K562 (cell line): ENCODE measurements at regions not wholly inside any gene's neighbourhood (a gene's known extent, or its start where the extent isn't known, plus 50 kb on each side); places are given as distances from the start of the nearest gene placed in this dataset.

ENCODE experiments used
- FOXA1 ChIP-seq: fragments of 450-650 bp; IDR thresholded peaks from 2 replicates; pipeline ENCODE4 v1.6.1; 2016; ENCODE audit warnings: mild to moderate bottlenecking, borderline replicate concordance
- ILF3 ChIP-seq: fragments of 450-650 bp; IDR thresholded peaks from 2 replicates; pipeline ENCODE4 v1.6.1; 2018; ENCODE audit warnings: antibody characterized with exemption, mild to moderate bottlenecking, moderate library complexity, borderline replicate concordance
- MBD2 ChIP-seq: sonication (generic); IDR thresholded peaks from 2 replicates; pipeline ENCODE4 v1.6.1; 2016; ENCODE audit warnings: low read depth, borderline replicate concordance
- TBP ChIP-seq: optimal IDR thresholded peaks from 2 replicates; pipeline ENCODE3; 2011; ENCODE audit warnings: low read depth, low read length, improper control_type of control experiment
- ZKSCAN3 ChIP-seq: fragments of 250-450 bp; sonication (Bioruptor Pico); IDR thresholded peaks from 2 replicates; pipeline ENCODE4 v1.4.0; 2020
- ZNF384 ChIP-seq: IDR thresholded peaks from 2 replicates; pipeline ENCODE4 v1.6.1; 2012; ENCODE audit warnings: low read depth, low read length, improper control_type of control experiment
- TF ChIP-seq, protein P1 (sequence below): fragments of 450-650 bp; IDR thresholded peaks from 2 replicates; pipeline ENCODE4 v1.6.1; 2016; ENCODE audit warnings: mild to moderate bottlenecking, moderate library complexity
- TF ChIP-seq, protein P2 (sequence below): sonication (generic); formaldehyde crosslinking; IDR thresholded peaks from 2 replicates; pipeline ENCODE4 v1.8.0; 2023; ENCODE audit warnings: missing genetic modification reagents, mild to moderate bottlenecking, borderline replicate concordance

DNA sequence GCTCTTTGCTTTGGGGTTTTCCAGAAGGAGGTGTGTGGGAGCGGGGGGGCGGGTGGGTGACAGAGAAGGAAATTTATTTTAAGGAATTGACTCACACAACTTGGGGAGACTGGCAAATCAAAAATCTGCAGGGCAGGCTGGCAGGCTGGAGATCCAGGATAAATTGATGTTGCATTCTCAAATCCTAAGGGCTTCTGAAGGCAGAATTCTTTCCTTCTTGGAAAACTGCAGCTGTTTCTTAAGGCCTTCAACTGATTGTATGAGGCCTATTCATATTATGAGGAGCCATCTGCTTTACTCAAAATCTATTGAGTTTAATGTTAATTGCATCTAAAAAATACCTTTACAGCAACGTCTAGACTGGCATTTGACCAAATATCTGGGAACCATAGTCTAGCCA is 1528.8 kb upstream of the LRRTM3 start (continued):
- TF ChIP-seq, protein P1, sequence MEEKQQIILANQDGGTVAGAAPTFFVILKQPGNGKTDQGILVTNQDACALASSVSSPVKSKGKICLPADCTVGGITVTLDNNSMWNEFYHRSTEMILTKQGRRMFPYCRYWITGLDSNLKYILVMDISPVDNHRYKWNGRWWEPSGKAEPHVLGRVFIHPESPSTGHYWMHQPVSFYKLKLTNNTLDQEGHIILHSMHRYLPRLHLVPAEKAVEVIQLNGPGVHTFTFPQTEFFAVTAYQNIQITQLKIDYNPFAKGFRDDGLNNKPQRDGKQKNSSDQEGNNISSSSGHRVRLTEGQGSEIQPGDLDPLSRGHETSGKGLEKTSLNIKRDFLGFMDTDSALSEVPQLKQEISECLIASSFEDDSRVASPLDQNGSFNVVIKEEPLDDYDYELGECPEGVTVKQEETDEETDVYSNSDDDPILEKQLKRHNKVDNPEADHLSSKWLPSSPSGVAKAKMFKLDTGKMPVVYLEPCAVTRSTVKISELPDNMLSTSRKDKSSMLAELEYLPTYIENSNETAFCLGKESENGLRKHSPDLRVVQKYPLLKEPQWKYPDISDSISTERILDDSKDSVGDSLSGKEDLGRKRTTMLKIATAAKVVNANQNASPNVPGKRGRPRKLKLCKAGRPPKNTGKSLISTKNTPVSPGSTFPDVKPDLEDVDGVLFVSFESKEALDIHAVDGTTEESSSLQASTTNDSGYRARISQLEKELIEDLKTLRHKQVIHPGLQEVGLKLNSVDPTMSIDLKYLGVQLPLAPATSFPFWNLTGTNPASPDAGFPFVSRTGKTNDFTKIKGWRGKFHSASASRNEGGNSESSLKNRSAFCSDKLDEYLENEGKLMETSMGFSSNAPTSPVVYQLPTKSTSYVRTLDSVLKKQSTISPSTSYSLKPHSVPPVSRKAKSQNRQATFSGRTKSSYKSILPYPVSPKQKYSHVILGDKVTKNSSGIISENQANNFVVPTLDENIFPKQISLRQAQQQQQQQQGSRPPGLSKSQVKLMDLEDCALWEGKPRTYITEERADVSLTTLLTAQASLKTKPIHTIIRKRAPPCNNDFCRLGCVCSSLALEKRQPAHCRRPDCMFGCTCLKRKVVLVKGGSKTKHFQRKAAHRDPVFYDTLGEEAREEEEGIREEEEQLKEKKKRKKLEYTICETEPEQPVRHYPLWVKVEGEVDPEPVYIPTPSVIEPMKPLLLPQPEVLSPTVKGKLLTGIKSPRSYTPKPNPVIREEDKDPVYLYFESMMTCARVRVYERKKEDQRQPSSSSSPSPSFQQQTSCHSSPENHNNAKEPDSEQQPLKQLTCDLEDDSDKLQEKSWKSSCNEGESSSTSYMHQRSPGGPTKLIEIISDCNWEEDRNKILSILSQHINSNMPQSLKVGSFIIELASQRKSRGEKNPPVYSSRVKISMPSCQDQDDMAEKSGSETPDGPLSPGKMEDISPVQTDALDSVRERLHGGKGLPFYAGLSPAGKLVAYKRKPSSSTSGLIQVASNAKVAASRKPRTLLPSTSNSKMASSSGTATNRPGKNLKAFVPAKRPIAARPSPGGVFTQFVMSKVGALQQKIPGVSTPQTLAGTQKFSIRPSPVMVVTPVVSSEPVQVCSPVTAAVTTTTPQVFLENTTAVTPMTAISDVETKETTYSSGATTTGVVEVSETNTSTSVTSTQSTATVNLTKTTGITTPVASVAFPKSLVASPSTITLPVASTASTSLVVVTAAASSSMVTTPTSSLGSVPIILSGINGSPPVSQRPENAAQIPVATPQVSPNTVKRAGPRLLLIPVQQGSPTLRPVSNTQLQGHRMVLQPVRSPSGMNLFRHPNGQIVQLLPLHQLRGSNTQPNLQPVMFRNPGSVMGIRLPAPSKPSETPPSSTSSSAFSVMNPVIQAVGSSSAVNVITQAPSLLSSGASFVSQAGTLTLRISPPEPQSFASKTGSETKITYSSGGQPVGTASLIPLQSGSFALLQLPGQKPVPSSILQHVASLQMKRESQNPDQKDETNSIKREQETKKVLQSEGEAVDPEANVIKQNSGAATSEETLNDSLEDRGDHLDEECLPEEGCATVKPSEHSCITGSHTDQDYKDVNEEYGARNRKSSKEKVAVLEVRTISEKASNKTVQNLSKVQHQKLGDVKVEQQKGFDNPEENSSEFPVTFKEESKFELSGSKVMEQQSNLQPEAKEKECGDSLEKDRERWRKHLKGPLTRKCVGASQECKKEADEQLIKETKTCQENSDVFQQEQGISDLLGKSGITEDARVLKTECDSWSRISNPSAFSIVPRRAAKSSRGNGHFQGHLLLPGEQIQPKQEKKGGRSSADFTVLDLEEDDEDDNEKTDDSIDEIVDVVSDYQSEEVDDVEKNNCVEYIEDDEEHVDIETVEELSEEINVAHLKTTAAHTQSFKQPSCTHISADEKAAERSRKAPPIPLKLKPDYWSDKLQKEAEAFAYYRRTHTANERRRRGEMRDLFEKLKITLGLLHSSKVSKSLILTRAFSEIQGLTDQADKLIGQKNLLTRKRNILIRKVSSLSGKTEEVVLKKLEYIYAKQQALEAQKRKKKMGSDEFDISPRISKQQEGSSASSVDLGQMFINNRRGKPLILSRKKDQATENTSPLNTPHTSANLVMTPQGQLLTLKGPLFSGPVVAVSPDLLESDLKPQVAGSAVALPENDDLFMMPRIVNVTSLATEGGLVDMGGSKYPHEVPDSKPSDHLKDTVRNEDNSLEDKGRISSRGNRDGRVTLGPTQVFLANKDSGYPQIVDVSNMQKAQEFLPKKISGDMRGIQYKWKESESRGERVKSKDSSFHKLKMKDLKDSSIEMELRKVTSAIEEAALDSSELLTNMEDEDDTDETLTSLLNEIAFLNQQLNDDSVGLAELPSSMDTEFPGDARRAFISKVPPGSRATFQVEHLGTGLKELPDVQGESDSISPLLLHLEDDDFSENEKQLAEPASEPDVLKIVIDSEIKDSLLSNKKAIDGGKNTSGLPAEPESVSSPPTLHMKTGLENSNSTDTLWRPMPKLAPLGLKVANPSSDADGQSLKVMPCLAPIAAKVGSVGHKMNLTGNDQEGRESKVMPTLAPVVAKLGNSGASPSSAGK: no peak
- TF ChIP-seq FOXA1 (no peak), ZKSCAN3 (no peak), TBP (no peak), MBD2 (no peak), ZNF384 (no peak), ILF3 (no peak)
- TF ChIP-seq, protein P2, sequence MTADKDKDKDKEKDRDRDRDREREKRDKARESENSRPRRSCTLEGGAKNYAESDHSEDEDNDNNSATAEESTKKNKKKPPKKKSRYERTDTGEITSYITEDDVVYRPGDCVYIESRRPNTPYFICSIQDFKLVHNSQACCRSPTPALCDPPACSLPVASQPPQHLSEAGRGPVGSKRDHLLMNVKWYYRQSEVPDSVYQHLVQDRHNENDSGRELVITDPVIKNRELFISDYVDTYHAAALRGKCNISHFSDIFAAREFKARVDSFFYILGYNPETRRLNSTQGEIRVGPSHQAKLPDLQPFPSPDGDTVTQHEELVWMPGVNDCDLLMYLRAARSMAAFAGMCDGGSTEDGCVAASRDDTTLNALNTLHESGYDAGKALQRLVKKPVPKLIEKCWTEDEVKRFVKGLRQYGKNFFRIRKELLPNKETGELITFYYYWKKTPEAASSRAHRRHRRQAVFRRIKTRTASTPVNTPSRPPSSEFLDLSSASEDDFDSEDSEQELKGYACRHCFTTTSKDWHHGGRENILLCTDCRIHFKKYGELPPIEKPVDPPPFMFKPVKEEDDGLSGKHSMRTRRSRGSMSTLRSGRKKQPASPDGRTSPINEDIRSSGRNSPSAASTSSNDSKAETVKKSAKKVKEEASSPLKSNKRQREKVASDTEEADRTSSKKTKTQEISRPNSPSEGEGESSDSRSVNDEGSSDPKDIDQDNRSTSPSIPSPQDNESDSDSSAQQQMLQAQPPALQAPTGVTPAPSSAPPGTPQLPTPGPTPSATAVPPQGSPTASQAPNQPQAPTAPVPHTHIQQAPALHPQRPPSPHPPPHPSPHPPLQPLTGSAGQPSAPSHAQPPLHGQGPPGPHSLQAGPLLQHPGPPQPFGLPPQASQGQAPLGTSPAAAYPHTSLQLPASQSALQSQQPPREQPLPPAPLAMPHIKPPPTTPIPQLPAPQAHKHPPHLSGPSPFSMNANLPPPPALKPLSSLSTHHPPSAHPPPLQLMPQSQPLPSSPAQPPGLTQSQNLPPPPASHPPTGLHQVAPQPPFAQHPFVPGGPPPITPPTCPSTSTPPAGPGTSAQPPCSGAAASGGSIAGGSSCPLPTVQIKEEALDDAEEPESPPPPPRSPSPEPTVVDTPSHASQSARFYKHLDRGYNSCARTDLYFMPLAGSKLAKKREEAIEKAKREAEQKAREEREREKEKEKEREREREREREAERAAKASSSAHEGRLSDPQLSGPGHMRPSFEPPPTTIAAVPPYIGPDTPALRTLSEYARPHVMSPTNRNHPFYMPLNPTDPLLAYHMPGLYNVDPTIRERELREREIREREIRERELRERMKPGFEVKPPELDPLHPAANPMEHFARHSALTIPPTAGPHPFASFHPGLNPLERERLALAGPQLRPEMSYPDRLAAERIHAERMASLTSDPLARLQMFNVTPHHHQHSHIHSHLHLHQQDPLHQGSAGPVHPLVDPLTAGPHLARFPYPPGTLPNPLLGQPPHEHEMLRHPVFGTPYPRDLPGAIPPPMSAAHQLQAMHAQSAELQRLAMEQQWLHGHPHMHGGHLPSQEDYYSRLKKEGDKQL: no peak
